Stomach (tissue), 8 donors: ENCODE measurements at regions not wholly inside any gene's neighbourhood (a gene's known extent, or its start where the extent isn't known, plus 50 kb on each side); places are given as distances from the start of the nearest gene placed in this dataset.
A peak's percentile ranks its signal among the peaks of the same experiment; 100 is the strongest.
"Not testable (repeated sequence)": the region's sequence is repeated elsewhere in the genome, so short reads cannot be mapped to it uniquely, and the experiment has no call there.

Experiments used
- DNase-seq, 2 donors: peaks; one replicate each; pipeline versions ENCODE4 v3.0.0 to v3.0.0-alpha.2; 2013 to 2019
- H3K27ac ChIP-seq, 5 donors: fragments of 200-600 bp in 4 of 5; sonication (generic) in 4 of 5; one replicate each; pipeline ENCODE4 v1.5.1; 2013 to 2019; ENCODE audit warnings: mild to moderate bottlenecking in 1 of 5, moderate library complexity in 1 of 5
- H3K27me3 ChIP-seq, 3 donors: fragments of 200-600 bp; sonication (generic); one replicate each; pipeline ENCODE4 v1.5.1; 2017 to 2019; ENCODE audit warnings: mixed run types in 1 of 3
- H3K36me3 ChIP-seq, 4 donors: fragments of 200-600 bp; sonication (generic); 1 replicate in 3 of 4; 2 replicates in 1 of 4; pipeline ENCODE4 v1.5.1; 2016 to 2019
- H3K4me1 ChIP-seq, 4 donors: fragments of 200-600 bp; sonication (generic); one replicate each; pipeline ENCODE4 v1.5.1; 2016 to 2019
- H3K4me3 ChIP-seq, 4 donors: fragments of 200-600 bp; sonication (generic) in 3 of 4; one replicate each; pipeline ENCODE4 v1.5.1; 2016 to 2019; ENCODE audit warnings: mild to moderate bottlenecking in 1 of 4
- H3K9me3 ChIP-seq, 4 donors: fragments of 200-600 bp; sonication (generic); one replicate each; pipeline ENCODE4 v1.5.1; 2016 to 2019
- EP300 ChIP-seq: sonication (generic); formaldehyde crosslinking; IDR thresholded peaks from one replicate; pipeline ENCODE4 v1.6.1; 2017; ENCODE audit warnings: antibody characterized with exemption
- POLR2A ChIP-seq, 4 donors: fragments of 450-650 bp; IDR thresholded peaks; one replicate each; pipeline ENCODE4 v1.6.1; 2016; ENCODE audit warnings: antibody characterized with exemption in 4 of 4, control low read depth in 2 of 4, mild to moderate bottlenecking in 1 of 4, moderate library complexity in 1 of 4
- POLR2AphosphoS5 ChIP-seq, 3 donors: sonication (generic); formaldehyde crosslinking; IDR thresholded peaks; one replicate each; pipeline ENCODE4 v1.6.1; 2016; ENCODE audit warnings: antibody characterized with exemption in 3 of 3
- WGBS, 5 donors: extraction: QIAGEN DNeasy Blood & Tissue Kit in 3 of 5; methylation state at CpG; one replicate each; pipeline versions ENCODE4 v1.1.5 to v1.1.7; 2013 to 2018; 5-methylcytosine and 5-hydroxymethylcytosine counted together
- intact Hi-C: fragments of 100-400 bp; cut with DNase I; formaldehyde crosslinking; loops from one replicate; pipeline ENCODE4 v1.15.1; 2023; ENCODE audit warnings: low total_unique reads
- TF ChIP-seq, protein P1 (sequence below), 7 experiments: fragments of 450-650 bp in 4 of 7; fragments of 200-600 bp in 3 of 7; sonication (generic) in 3 of 7; IDR thresholded peaks; one replicate each; pipeline ENCODE4 v1.5.1; 2016 to 2019; ENCODE audit warnings: antibody characterized with exemption in 7 of 7, control low read depth in 2 of 7, mild to moderate bottlenecking in 1 of 7
- donor health status: healthy with polysubstance abuse.
- donor health status: Bipolar disorder and iron deficiency.
- donor health status: healthy.

DNA sequence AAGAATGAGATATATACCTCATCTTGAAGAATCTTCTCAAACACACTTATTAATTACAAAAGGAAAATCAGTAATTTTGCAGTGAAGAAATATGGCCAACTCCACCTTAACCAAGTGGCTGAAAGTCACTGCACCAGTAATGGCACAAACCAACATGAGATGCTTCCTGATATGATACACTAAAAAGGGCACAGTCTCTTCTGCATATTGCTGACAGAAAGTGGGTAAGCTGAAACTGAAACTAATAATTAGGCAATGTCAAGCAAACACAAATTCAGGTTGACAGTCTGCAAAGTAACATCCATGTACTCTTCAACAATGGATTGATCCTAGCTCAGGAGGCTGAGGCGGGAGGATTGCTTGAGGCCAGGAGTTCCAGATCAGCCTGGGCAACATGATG lies 56.1 kb downstream of the ZNF22 start:
- H3K4me1 ChIP-seq, intact Hi-C loops: not testable (repeated sequence)
- 20 to 100% (median 97%) methylated on average over 1 of the region's 1 CpG for WGBS, 5 donors

DNA sequence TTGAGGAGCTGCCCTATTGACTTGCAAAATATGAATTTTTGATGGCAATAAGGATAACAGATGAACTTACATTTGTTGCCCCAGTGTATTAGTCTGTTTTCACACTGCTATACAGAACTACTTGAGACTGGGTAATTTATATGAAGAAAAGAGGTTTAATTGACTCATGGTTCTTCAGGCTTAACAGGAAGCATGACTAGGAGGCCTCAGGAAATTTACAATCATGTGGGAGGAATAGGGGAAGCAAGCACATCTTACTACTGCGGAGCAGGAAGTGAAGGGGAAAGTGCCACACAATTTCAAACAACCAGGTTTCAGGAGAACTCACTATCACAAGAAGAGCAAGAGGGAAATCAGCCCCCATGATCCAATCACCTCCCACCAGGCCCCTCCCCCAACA lies 57.9 kb downstream of the ZNF22 start:
- intact Hi-C loops = no loop called here
- no peaks in the 10 kb centered on the region for H3K4me1 ChIP-seq
- H3K4me3 ChIP-seq = no peak overlapping the region
- 71 to 88% (median 77%) methylated on average over 1 of the region's 1 CpG for WGBS, 5 donors
- no peaks in the 10 kb centered on the region for H3K36me3 ChIP-seq
- H3K9me3 ChIP-seq = no peaks in the 10 kb centered on the region
- no peak overlapping the region for H3K27ac ChIP-seq
- no peaks in the 10 kb centered on the region for H3K27me3 ChIP-seq
- TF ChIP-seq, protein P1, sequence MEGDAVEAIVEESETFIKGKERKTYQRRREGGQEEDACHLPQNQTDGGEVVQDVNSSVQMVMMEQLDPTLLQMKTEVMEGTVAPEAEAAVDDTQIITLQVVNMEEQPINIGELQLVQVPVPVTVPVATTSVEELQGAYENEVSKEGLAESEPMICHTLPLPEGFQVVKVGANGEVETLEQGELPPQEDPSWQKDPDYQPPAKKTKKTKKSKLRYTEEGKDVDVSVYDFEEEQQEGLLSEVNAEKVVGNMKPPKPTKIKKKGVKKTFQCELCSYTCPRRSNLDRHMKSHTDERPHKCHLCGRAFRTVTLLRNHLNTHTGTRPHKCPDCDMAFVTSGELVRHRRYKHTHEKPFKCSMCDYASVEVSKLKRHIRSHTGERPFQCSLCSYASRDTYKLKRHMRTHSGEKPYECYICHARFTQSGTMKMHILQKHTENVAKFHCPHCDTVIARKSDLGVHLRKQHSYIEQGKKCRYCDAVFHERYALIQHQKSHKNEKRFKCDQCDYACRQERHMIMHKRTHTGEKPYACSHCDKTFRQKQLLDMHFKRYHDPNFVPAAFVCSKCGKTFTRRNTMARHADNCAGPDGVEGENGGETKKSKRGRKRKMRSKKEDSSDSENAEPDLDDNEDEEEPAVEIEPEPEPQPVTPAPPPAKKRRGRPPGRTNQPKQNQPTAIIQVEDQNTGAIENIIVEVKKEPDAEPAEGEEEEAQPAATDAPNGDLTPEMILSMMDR (IDR thresholded peaks at IDR 0.05) = no peak
- TF ChIP-seq POLR2AphosphoS5 (IDR thresholded peaks at IDR 0.05) (no peak), EP300 (no peak), POLR2A (IDR thresholded peaks at IDR 0.05) (no peak)
- DNase-seq = no peak

More for the DNA sequence above, 56.1 kb downstream of the ZNF22 start:
- H3K9me3 ChIP-seq, DNase-seq, H3K27ac ChIP-seq, H3K36me3 ChIP-seq, H3K4me3 ChIP-seq, H3K27me3 ChIP-seq: not testable (repeated sequence)

DNA sequence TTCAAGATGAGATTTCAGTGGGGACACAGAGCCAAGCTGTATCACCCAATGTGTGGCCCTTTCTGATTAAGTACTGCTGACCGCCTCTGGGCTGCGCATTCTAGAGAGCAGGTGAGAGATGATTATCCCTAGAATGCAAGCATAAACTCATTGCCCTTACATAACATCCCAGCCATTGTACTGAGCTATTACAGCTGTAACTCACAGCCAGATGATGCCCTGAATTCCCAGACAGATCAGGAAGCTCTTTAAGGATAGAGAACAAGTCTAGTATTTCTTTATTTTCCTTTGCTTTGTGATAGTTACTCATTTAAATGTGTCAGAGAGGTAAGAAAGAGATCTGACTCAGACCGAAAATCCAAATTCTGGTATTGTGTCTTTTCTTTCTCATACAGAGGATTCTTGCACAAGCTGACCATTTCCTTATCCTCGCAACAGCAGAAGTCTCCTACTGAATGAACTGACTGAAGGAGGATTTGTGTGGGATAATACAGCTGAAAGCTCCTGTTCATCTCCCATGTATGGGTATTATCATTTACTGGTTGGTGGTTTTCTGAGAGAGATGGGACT lies 58.4 kb downstream of the ZNF22 start:
- intact Hi-C loops = no loop called here
- Histone ChIP-seq H3K27me3 (no peaks in the 10 kb centered on the region), H3K9me3 (no peaks in the 10 kb centered on the region), H3K4me3 (no peak overlapping the region), H3K36me3 (no peaks in the 10 kb centered on the region), H3K27ac (no peak overlapping the region), H3K4me1 (no peaks in the 10 kb centered on the region)
- no peak for DNase-seq
- 87 to 99% (median 93%) methylated on average over 4 of the region's 4 CpGs for WGBS, 5 donors
- TF ChIP-seq, protein P1 (IDR thresholded peaks at IDR 0.05) = no peak
- TF ChIP-seq EP300 = no peak
- TF ChIP-seq POLR2AphosphoS5 (IDR thresholded peaks at IDR 0.05) = no peak
- no peak for TF ChIP-seq POLR2A (IDR thresholded peaks at IDR 0.05)

DNA sequence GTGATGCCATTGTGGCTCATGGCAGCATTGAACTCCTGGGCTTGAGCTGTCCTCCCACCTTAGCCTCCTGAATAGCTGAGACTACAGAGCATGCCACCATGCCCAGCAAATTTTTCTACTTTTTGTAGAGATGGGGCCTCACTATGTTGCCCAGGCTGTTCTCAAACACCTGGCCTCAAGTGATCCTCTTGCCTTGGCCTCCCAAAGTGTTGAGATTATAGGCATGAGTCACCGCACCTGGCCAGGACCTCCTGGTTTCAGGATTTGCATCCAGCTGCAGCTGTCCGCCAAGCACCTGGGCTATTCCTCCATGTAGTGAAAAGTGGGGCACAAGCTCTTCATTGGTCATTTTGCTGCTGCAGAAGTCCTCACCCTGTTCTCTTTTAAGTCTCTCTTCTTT lies 58.9 kb downstream of the ZNF22 start:
- no peak overlapping the region for H3K4me3 ChIP-seq
- no peaks in the 10 kb centered on the region for H3K9me3 ChIP-seq
- H3K4me1 ChIP-seq = no peaks in the 10 kb centered on the region
- intact Hi-C loops = no loop called here
- no peak overlapping the region for H3K27ac ChIP-seq
- no peak for TF ChIP-seq POLR2A (IDR thresholded peaks at IDR 0.05)
- TF ChIP-seq EP300 = no peak
- TF ChIP-seq, protein P1 (IDR thresholded peaks at IDR 0.05) = no peak
- TF ChIP-seq POLR2AphosphoS5 (IDR thresholded peaks at IDR 0.05) = no peak
- WGBS, 5 donors = 91 to 100% (median 96%) methylated on average over 2 of the region's 2 CpGs
- no peaks in the 10 kb centered on the region for H3K27me3 ChIP-seq
- no peaks in the 10 kb centered on the region for H3K36me3 ChIP-seq
- no peak for DNase-seq

DNA sequence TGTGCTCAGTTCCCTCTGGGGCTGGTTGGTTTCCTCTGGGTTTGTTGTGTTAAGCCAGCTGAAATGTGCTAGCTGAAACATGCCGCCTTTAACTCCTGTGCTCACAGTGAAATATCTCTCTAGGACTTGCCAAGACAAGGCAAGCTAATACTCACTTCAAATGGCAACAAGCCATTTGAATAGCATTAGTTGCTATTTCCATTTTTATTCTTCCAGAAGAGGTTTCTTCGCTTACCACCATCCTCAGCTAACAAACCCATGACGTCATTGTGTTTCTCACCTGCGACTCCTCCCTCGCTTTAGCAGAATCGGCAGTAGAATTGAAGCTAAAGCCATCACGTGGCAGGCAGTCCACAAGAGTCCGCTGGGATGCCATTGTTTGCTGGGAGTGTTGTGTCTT lies 61.3 kb downstream of the ZNF22 start:
- 64 to 83% (median 73%) methylated on average over 8 of the region's 8 CpGs for WGBS, 5 donors
- intact Hi-C loops = no loop called here
- H3K9me3 ChIP-seq = no peaks in the 10 kb centered on the region
- H3K27me3 ChIP-seq = no peaks in the 10 kb centered on the region
- TF ChIP-seq, protein P1 (IDR thresholded peaks at IDR 0.05) = no peak
- no peak overlapping the region for H3K4me3 ChIP-seq
- no peak overlapping the region for H3K27ac ChIP-seq
- H3K4me1 ChIP-seq = no peaks in the 10 kb centered on the region
- peak in 1 of 2 donors; percentile 3 for DNase-seq
- H3K36me3 ChIP-seq = no peaks in the 10 kb centered on the region
